NCI-H2081 (cell line): ENCODE measurements at regions not wholly inside any gene's neighbourhood (a gene's known extent, or its start where the extent isn't known, plus 50 kb on each side); places are given as distances from the start of the nearest gene placed in this dataset.
A peak's percentile ranks its signal among the peaks of the same experiment; 100 is the strongest.
"Not testable (repeated sequence)": the region's sequence is repeated elsewhere in the genome, so short reads cannot be mapped to it uniquely, and the experiment has no call there.

Experiments
- DNase-seq, 2 experiments: peaks; one replicate each; lab custom pipeline; 2025; lab: John Stamatoyannopoulos, UW

DNA sequence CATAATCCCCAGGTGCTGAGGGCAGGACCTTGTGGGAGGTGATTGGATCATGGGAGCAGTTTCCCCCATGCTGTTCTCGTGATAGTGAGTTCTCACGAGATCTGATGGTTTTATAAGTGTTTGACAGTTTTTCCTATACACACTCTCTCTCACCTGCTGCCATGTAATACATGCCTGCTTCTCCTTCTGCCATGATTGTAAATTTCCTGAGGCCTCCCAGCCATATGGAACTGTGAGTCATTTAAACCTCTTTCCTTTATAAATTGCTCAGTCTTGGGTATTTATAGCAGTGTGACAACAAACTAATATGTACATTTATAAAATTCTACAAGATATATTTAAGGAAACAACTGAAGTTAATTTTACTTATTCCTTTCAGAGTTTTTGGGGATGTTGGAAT lies 170.8 kb upstream of the BET1 start:
- DNase-seq = no peak

- no peak for DNase-seq
These were observed 172.6 kb upstream of the BET1 start for GRCh38 chr7:94176694-94177200.

GRCh38 chr7:94177441-94177840 lies 173.3 kb upstream of the BET1 start:
- no peak for DNase-seq

DNA sequence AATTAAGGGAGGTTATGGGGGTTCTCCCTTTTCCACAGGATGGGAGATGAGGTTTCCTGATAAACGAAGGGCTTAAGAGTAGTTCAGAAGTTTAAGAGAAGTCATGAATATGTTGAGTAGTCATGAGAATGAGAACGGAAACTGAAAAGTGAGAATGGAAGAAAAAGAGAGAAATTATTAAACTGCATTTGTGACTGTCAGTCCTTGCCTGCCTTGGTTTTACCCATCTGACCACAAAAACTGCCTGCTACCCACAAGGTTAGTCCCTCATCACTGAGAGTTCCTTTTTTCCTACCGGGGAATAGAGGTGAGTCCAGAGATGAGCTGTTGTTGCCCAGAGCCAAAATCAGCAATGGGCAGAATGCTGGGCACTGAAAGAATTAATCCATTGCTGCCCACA lies 174.1 kb upstream of the BET1 start:
- DNase-seq = no peak

- no peak for DNase-seq
These were observed 175.3 kb upstream of the BET1 start for GRCh38 chr7:94179466-94179865.

DNA sequence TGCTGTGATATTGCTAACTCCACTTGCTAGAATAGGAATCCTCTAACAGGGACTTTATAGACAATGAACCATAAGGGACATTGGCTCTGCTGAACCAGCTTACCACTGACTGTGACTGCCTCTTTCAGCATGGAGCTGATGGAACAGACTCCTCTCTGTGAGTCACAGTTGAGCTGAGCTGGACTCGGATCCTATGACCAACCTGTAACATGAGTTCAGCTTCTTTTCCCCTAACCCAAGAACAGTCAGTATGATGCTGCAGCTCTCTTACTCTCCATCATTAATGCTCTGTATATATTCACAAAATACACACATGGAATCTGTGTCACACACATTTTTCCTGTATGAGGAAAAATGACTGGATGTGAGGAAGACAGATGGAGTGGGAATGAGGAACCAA lies 177.9 kb upstream of the BET1 start:
- DNase-seq = no peak

DNA sequence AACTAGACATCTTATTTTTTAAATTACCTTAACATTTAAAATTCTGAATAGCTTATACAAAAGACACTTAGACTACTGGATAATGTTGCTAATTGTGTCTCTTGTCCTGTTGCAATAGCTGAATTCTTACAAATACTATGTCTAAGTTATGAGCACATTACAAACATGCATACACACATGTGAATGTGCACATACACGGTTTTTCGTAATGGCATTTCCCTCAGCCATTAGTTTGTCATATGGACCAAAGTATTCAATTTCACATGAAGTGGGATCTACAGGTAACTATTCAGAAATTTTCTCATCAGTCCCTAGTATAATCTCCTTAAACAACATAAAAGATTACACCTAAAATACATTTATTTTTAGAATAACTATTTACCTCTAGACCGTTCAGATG lies 178.6 kb upstream of the BET1 start:
- no peak for DNase-seq

- no peak for DNase-seq
These were observed 179.2 kb upstream of the BET1 start for GRCh38 chr7:94183289-94183749.

DNA sequence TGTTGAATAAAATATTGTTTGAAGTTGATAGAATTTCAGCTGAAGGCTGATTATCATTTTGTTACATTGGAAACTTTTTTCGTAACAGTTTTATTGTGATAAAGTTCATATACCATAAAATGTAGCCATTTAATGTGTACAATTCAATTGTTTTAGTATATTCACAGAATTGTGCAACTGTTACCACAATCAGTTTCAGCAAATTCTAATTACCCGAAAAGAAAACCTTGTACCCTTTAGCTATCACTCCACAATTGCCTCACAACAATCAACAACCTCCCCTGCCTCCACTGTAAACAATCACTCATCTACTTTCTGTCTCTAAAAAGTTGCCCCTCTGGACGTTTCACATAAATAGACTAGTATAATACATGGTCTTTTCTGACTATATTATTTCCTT lies 179.7 kb upstream of the BET1 start:
- DNase-seq = no peak

DNA sequence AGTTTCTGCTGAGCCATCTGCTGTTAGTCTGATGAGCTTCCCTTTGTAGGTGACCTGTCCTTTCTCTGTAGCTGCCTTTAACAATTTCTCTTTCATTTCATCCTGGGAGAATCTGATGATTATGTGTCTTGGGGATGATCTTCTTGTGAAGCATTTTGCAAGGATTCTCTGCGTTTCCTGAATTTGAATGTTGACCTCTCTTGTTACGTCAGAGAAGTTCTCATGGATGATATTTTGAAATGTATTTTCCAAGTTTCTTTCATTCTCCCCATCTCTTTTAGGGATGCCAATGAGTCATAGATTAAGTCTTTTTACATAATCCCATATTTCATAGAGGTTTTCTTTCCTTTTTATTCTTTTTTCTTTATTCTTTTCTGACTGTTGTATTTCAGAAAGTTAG lies 184.2 kb upstream of the BET1 start:
- DNase-seq = no peak

- DNase-seq = no peak
These were observed 186.5 kb upstream of the BET1 start for GRCh38 chr7:94190599-94191061.

- DNase-seq = not testable (repeated sequence)
These were observed 190.3 kb upstream of the BET1 start for GRCh38 chr7:94194426-94194825.

DNA sequence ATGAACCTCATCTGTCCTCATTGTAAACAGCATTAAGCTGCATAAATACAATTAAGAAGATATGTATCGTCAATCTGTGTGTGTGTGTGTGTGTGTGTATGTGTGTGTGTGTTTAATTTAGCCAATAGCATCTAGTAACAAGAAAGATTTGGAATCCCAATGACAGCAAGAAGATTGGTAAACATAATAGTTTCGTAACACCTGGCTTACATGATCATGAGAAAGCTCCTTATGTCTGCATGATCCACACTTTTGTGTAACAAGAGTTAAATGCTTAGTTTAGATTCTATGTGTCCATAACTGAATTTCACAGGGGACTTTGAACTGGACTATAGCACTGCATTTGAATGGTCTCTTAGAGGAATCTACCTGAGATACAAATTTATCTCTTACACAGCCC lies 191.0 kb upstream of the BET1 start:
- no peak for DNase-seq

DNA sequence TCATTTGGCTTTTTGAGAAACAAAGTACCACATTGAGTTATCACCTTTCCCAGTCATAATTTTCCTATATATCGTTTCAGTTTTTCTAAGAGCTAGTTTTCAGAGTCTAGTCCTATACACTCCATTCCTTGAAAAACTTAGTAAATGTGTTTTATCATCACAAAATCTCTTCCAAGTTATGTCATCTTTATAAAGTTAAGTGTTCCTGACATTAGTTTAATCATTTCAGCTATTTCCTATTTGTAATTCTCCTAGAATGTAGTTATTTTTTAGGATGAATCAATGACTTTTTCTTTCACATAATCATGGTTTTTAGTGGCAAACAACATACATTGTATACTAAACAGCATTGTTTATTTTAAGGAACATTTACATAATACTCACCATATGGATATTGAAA lies 191.7 kb upstream of the BET1 start:
- DNase-seq = no peak

GRCh38 chr7:94205529-94205928 lies 189.2 kb upstream of the COL1A2 start:
- no peak for DNase-seq

DNA sequence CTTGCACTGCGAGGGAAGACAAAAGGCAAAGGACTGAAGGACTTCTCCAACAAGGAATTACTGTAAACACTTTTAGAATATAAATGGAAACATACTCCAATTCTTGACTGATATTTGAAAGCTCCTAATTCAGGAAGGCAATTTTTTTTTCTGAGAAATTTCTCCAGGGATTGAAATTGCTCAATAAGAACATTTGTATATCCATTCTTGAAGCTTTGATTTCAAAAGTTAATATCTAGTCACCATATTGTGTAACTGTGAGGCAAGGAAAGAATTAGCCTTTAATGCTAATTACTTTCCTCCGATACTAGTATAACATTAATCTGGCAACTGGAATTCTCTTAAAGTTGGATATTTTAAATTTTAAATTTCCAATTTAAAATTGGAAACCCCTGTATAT lies 188.4 kb upstream of the COL1A2 start:
- DNase-seq = no peak

- peak in 1 of 2 experiments; percentile 41 for DNase-seq
These were observed 182.5 kb upstream of the COL1A2 start for GRCh38 chr7:94212160-94212559.

- DNase-seq = no peak
These were observed 177.7 kb upstream of the COL1A2 start for GRCh38 chr7:94216944-94217461.

DNA sequence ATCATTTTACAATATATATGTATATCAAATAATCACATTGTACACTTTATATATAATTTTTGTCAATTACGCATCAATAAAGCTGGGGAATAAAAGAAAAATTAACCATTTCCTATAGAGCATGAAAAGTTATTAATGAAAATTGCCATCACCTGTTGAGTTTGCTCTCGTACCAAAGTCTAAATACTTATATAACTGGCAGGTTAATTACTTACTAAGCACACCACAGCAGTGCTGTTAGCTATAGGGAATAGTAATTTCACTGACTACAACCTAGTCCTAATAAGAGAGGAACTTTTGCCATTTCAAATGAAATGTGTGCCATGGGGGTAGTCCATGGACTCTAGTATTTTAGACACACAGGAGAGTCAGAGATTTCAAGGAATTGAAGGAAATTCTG lies 176.9 kb upstream of the COL1A2 start:
- no peak for DNase-seq

GRCh38 chr7:94222516-94222915 lies 172.2 kb upstream of the COL1A2 start:
- no peak for DNase-seq

- DNase-seq = peak; percentile 82 to 94
These were observed 171.2 kb upstream of the COL1A2 start for GRCh38 chr7:94223375-94224084.

DNA sequence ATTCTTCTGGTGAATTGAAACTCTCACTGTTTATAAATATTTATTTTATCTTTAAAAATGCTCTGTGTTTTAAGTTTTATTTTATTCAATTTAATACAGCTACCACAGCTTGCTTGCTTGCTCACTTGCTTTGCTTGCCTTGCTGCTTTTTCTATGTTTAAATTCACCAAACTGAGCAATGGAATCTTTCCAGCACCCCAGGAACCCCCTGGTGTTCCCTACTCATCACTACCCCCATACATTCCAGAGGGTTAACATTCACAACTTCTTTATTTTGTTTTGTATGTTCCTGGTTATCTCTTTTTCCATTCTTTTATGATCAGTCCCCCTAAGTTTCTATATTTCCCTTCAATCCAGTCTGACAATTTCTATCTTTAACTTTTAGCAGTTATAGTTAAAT lies 166.5 kb upstream of the COL1A2 start:
- no peak for DNase-seq

GRCh38 chr7:94228678-94229077 lies 166.0 kb upstream of the COL1A2 start:
- DNase-seq = no peak

GRCh38 chr7:94231305-94231704 lies 163.4 kb upstream of the COL1A2 start:
- DNase-seq = no peak
